NK-92 treated with Interleukin-12 subunit alpha and Interleukin-12 subunit beta, amount 100 ng/mL, for 24 hours (cell line): ENCODE measurements at regions not wholly inside any gene's neighbourhood (a gene's known extent, or its start where the extent isn't known, plus 50 kb on each side); places are given as distances from the start of the nearest gene placed in this dataset.
"Not testable (repeated sequence)": the region's sequence is repeated elsewhere in the genome, so short reads cannot be mapped to it uniquely, and the experiment has no call there.

Source experiments
- DNase-seq: peaks from one replicate; lab custom pipeline; 2025; lab: John Stamatoyannopoulos, UW

- no peak for DNase-seq
Observed at GRCh38 chr7:113247198-113247597, 128.8 kb upstream of the SMIM30 start.

DNA sequence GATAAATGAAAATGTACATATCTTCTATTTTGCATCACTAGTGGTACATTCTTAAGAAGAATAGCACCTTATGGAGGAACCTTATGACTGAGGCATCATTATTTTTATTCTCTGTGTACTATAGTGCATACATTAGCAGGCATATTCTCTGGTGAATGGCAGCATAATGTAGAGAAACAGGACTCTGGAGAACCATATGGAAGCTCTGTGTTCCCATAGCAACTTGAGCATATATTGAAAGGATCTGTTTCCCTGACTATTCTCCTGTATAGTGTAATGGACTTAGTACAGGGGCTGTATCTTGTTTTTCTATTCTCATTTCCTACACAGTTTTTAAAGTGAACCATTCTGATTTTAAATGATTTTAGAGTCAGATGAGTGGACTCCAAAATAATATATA is 128.4 kb upstream of the SMIM30 start:
- no peak for DNase-seq

- no peak for DNase-seq
Observed at GRCh38 chr7:113232885-113233284, 114.5 kb upstream of the SMIM30 start.

DNA sequence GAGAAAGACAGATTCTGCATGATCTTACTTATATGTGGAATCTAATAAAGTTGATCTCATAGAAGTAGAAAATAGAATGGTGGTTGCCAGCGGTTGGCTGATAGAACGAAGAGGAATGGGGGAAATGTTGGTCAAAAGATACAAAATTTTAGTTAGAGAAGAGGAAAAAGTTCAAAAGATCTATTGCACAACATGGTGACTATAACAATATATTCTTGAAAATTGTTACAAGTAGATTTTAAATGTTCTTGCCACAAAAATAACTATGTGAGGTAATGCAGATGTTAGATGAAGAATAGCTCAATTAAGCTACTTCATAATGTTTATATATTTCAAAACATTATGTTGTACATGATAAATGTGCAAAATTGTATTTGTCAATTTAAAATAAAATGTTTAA is 112.3 kb upstream of the SMIM30 start:
- DNase-seq, result no peak

GRCh38 chr7:113217314-113217713 is 99.0 kb upstream of the SMIM30 start:
- DNase-seq, result no peak

DNA sequence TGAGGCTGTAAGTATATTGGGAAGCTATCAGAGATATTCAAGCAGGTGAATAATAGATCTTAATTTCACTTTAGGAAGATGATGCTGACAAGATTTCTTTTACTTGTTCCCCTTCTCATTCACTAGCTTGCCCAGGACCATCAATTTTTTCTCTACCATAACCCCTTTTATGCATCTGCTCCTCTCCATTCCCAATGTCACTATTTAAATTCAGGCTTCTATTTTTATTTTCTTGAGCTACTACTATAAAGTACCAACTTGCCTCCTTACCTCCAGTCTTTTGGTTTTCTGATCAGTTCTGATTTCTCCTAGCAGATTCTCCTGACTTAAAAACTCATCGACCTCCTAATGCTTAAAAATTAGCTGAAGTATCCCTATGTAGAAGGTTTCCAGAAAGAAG is 97.7 kb upstream of the SMIM30 start:
- no peak for DNase-seq

DNA sequence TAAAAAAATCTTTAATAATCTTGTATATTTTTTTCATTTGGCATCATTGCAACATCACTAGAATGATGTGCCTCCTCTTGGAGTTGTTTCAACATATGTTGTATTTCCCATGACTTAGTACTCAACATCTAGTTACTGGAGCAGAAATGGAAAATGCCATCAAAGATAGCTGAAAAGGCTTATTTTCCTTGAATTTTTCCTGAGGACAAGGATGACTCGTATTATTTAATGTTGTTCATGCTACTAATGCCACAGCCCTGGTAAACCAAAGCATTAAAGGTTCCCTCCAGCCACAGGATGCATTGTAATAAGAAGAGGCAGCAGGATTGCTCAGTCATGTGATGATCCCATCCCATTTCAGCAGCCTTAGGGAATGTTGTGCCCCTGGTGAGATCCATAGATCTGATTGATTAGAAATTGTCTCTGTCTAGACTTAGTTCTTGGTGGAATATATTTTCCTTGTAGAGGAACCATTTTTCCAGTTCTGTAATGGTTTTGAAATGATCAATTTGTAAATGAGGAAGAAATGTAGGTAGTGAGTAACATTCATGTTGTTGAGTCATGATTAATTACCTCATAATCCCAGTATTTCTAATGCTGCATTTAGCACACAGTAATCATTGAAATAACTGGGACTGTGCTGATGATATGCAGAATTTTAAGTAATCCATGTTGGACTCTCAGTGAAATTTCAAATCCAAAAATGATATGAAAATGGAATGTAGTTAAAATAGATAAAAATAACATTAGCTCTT is 91.3 kb upstream of the SMIM30 start:
- DNase-seq, result no peak

DNA sequence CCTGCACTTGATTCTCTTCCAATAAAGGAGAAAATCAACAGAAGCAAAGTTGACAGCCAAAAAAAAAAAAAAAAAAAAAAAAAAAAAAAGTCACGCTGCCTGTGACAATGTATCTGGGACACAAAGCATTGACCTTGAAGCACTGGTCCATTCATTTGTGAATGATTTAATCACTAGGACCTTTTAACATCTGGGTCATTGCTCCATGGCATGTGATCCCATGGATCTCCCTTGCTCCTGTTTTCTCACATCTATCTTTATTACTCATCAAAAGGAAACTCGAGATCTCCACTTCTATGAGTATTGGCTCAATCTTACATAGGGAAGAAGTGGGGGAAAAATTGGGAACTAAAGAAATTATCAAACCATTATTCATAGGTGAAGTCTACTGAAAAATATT is 89.6 kb upstream of the SMIM30 start:
- no peak for DNase-seq

- no peak for DNase-seq
Observed at GRCh38 chr7:113207441-113207840, 89.1 kb upstream of the SMIM30 start.

DNA sequence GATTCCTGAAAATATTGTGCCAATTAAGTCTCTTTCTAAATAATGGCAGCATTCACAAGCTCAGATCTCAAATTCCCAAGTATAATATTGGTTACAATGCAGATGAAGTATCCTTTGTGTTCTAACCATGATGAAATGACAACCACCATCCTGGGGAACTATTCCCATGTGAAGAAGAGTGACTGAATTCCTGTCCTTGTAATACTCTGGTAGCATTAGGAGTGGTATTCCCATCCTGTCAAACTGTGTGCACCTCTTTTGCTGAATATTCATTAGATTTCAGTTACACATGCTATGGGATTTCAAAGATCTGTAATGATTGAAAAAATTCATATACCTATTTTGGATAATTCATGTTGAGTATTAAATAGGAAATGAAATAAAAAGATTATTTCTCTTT is 86.1 kb upstream of the SMIM30 start:
- DNase-seq, result no peak

DNA sequence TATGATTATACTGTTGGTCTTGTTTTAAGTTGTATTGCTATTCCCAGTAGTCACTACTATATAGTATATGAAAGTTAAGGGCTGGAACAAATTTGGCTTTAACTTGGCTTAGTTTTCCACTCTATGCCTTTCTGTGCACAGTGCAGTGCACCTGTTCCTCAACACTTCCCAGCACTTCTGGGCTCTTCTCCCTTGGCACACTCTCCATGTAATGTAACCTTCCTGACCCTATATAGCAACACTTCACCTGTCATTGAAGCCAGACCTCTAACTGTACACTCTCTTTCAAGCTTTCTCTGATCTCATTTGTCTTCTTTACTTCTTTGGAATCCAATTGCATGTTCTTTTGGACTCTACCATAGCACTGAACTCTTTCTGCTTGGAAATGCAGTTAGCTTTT is 83.9 kb upstream of the SMIM30 start:
- DNase-seq, result no peak

GRCh38 chr7:113200281-113200680 is 81.9 kb upstream of the SMIM30 start:
- no peak for DNase-seq

GRCh38 chr7:113199841-113200240 is 81.5 kb upstream of the SMIM30 start:
- DNase-seq, result no peak

DNA sequence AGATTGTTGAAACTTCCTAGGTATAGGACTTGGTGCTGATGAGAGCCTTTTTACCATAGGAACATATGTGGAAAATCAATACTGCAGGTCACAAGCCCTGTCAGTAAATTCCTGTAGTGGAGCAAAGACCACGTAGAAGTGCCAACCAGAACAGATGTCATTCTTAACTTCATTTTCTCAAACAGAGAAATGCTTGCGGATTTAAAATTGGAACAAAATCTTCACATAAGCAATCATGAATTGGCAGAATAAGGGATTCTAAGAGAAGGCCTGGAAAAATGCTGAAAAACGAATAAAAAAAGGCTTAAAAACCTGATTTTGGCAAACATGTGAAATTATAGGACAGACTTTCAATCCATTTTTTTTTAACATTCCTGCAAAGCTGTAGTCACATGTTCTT is 80.8 kb upstream of the SMIM30 start:
- no peak for DNase-seq

DNA sequence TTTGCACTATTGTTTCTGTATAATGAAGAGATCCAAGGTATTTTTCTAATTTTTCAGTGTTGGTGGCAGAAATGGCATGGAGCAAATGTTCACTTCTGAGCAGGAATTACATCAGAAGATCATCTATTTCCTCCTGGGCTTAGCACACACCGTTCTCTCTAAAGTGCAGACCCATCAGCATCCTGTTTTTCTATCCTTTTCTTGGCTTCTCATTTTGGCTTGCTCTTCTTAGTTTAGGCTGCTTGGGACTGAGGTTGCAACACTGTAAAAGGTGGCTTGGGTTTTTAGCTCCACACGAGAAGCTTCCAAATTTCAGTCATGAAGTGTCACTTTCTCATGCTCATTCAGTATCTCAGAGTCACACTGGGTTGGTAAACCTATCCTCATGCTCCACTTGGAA is 79.9 kb upstream of the SMIM30 start:
- DNase-seq, result no peak

DNA sequence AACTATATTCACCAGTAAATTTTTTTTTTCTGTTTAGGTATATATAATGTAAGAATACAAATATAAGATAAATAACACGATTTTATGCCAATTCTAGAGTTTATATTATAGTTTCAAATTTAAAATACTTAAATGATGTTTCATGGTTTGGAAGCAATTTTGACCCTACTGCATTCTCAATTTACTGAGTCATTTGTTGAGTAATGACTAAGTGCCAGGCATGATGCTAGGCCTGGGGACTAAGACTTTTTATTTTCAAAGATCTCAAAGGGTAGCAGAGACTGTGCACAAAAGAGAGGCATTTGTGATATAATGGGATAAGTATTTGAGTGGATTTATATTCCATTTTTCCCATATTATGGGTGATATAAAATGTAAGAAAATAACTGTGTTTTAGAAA is 78.9 kb upstream of the SMIM30 start:
- DNase-seq, result no peak

DNA sequence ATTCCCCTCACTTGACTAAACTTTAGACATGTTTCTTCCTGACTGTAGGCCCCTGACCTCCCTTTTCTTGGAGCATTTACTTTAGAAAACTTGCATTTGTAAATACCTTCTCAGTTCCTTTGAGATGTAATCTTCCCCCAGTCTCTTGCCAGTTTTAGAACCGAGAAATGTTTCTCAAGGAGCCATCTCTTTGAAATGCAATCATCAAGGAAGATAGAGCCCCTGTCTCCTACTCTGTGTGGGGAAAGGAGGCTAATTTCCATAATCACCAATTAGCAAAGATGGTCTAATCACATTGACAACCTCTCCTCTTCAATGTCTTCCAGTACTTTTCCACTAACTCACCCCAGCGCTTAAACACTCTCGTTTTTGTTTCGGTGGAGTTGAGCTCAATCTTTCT is 70.0 kb upstream of the SMIM30 start:
- no peak for DNase-seq

DNA sequence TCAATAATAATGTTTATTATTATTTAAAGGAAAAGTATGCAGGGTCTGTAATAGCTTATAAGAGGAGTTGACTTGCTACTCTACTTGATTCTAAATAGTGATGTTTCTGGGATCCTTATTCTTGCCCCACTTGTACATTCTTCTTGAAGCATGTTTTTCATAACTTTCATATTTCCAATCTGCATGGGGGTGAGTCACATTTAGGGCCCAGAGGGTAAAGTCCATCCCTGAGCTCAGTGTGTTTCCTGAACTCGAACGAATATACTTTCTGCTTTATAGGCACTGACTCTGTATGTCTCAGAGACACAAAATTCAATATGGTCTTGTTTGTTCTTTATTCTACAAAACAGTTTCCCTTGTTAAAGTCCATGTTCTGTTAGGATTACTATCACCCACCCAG is 61.0 kb upstream of the SMIM30 start:
- DNase-seq, result no peak

GRCh38 chr7:113176836-113177235 is 58.5 kb upstream of the SMIM30 start:
- no peak for DNase-seq

GRCh38 chr7:113176180-113176579 is 57.8 kb upstream of the SMIM30 start:
- DNase-seq, result not testable (repeated sequence)

GRCh38 chr7:113175525-113176104 is 57.3 kb upstream of the SMIM30 start:
- no peak for DNase-seq

DNA sequence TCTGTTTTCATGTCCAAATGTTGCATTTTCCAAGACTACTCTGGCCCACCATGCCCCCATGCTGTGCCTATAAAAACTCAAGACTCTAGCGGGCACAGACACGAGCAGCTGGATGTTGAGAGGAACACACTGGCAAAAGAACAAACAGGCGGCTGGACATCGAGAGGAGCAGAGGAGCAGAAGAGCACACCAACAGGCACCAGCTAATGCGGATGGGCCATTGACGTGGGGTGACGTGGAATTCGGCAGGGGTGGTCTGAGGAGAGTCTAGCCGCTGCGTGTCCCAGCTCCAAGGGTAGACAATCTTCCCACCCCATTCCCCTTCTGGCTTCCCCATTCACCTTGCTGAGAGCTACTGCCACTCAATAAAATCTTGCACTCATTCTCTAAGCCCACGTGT is 54.4 kb upstream of the SMIM30 start:
- DNase-seq, result no peak

- no peak for DNase-seq
Observed at GRCh38 chr7:113170591-113170990, 52.2 kb upstream of the SMIM30 start.
